HCT116 (cell line): ENCODE measurements at regions not wholly inside any gene's neighbourhood (a gene's known extent, or its start where the extent isn't known, plus 50 kb on each side); places are given as distances from the start of the nearest gene placed in this dataset.

ENCODE experiments used
- ATAC-seq: fragments of 200-7000 bp; cut with Tn5 transposase; 2 replicates; pipeline ENCODE4 v1.9.1; 2020; ENCODE audit warnings: mild to moderate bottlenecking, moderate library complexity
- BruUV-seq: library from RNA; stranded (reverse); fragments of 400-500 nt; replicated peaks from 2 replicates; lab custom pipeline; 2021; lab: Mats Ljungman, UMichigan
- CTCF ChIA-PET: fragments of 300-600 bp; sonication (Branson Sonifier 250); formaldehyde crosslinking; loops from one replicate; lab custom pipeline; 2021; ENCODE audit warnings: antibody characterized with exemption; lab: Charles Lee
- POLR2A ChIA-PET: fragments of 300-600, 350-600 bp; sonication (Branson Sonifier 250); formaldehyde crosslinking; loops from one replicate; lab custom pipeline; 2021; ENCODE audit warnings: antibody characterized with exemption; lab: Charles Lee
- RAD21 ChIA-PET, 2 experiments: fragments of 300-600 bp; sonication (Branson Sonifier 250); formaldehyde crosslinking; loops; one replicate each; lab custom pipeline; 2023; ENCODE audit warnings: low total read pairs in 2 of 2; ENCODE audit not compliant: uncharacterized antibody in 2 of 2, unreplicated experiment in 2 of 2, low non-redundant PET in 1 of 2; lab: Charles Lee
- DNase-seq: peaks from one replicate; pipeline ENCODE4 v3.0.0-alpha.2; 2010; ENCODE audit warnings: low read depth, low spot score
- H2AFZ ChIP-seq: fragments of 200-600 bp; shearing (Covaris generic), sonication (generic); 2 replicates; pipeline ENCODE4 v1.6.1; 2017; ENCODE audit warnings: low read depth, mixed run types, mixed read lengths, antibody characterized with exemption, low read length; ENCODE audit not compliant: poor library complexity, severe bottlenecking
- H3K27ac ChIP-seq: 2 replicates; pipeline ENCODE4 v1.5.1; 2012; ENCODE audit warnings: low read depth, low read length
- H3K27me3 ChIP-seq: fragments of 200-600 bp; sonication (generic); 2 replicates; pipeline ENCODE4 v1.6.1; 2016; ENCODE audit warnings: mixed run types, low read length, mixed read lengths; ENCODE audit not compliant: insufficient read depth
- H3K36me3 ChIP-seq, 2 experiments: fragments of 200-500 bp in 1 of 2; fragments of 200-600 bp in 1 of 2; sonication (Bioruptor generic) in 1 of 2; sonication (generic) in 1 of 2; 2 replicates each; pipeline versions ENCODE4 v1.5.1 to v1.6.1; 2014 to 2016; ENCODE audit warnings: low read length in 2 of 2, inconsistent platforms in 1 of 2, mixed read lengths in 1 of 2, mixed run types in 1 of 2; ENCODE audit not compliant: insufficient read depth in 2 of 2, control insufficient read depth in 1 of 2
- H3K4me1 ChIP-seq, 2 experiments: fragments of 200-600 bp in 1 of 2; sonication (generic) in 1 of 2; 2 replicates each; pipeline versions ENCODE4 v1.5.1 to v1.6.1; 2012 to 2017; ENCODE audit warnings: low read length in 2 of 2, inconsistent platforms in 1 of 2, mild to moderate bottlenecking in 1 of 2, mixed read lengths in 1 of 2, mixed run types in 1 of 2, moderate library complexity in 1 of 2; ENCODE audit not compliant: insufficient read depth in 2 of 2, control insufficient read depth in 1 of 2
- H3K4me2 ChIP-seq: fragments of 200-600 bp; sonication (generic); 2 replicates; pipeline ENCODE4 v1.6.1; 2017; ENCODE audit warnings: mixed run types, low read length, mixed read lengths
- H3K4me3 ChIP-seq, 2 experiments: fragments of 200-600 bp in 1 of 2; sonication (generic) in 1 of 2; replicated peaks in 1 of 2; 2 replicates each; pipeline ENCODE4 v1.5.1; 2011 to 2016; ENCODE audit warnings: low read length in 2 of 2, control low read depth in 1 of 2, low read depth in 1 of 2, mild to moderate bottlenecking in 1 of 2, mixed read lengths in 1 of 2, mixed run types in 1 of 2
- H3K79me2 ChIP-seq: fragments of 200-600 bp; sonication (generic); 2 replicates; pipeline ENCODE4 v1.6.1; 2017; ENCODE audit warnings: mild to moderate bottlenecking, mixed run types, low read length, moderate library complexity, mixed read lengths; ENCODE audit not compliant: insufficient read depth
- H3K9ac ChIP-seq: fragments of 200-600 bp; sonication (generic); 2 replicates; pipeline ENCODE4 v1.6.1; 2016; ENCODE audit warnings: low read length, mixed read lengths
- H3K9me2 ChIP-seq: fragments of 200-600 bp; sonication (generic), shearing (Covaris generic); 2 replicates; pipeline ENCODE4 v1.6.1; 2017; ENCODE audit warnings: mixed run types, mild to moderate bottlenecking, moderate library complexity; ENCODE audit not compliant: insufficient read depth
- H3K9me3 ChIP-seq, 2 experiments: fragments of 200-500 bp in 1 of 2; fragments of 200-600 bp in 1 of 2; sonication (Bioruptor generic) in 1 of 2; sonication (generic) in 1 of 2; 2 replicates each; pipeline ENCODE4 v1.6.1; 2014 to 2017; ENCODE audit warnings: low read length in 2 of 2, mixed read lengths in 2 of 2, inconsistent platforms in 1 of 2, low read depth in 1 of 2, mild to moderate bottlenecking in 1 of 2, mixed run types in 1 of 2, moderate library complexity in 1 of 2; ENCODE audit not compliant: control insufficient read depth in 1 of 2, insufficient read depth in 1 of 2
- H4K20me1 ChIP-seq: fragments of 200-600 bp; sonication (generic), shearing (Covaris generic); 2 replicates; pipeline ENCODE4 v1.6.1; 2017; ENCODE audit warnings: mixed run types, mild to moderate bottlenecking, moderate library complexity; ENCODE audit not compliant: insufficient read depth
- EGR1 ChIP-seq: IDR thresholded peaks from 2 replicates; pipeline ENCODE4 v1.6.1; 2012; ENCODE audit warnings: low read depth
- EZH2phosphoT487 ChIP-seq: fragments of 200-600 bp; IDR thresholded peaks from 2 replicates; pipeline ENCODE4 v1.6.1; 2018; ENCODE audit warnings: antibody characterized with exemption, borderline replicate concordance
- FOSL1 ChIP-seq: IDR thresholded peaks from 2 replicates; pipeline ENCODE4 v1.6.1; 2012; ENCODE audit warnings: low read depth
- JUND ChIP-seq: IDR thresholded peaks from 2 replicates; pipeline ENCODE4 v1.6.1; 2012
- POLR2A ChIP-seq: IDR thresholded peaks from 2 replicates; pipeline ENCODE4 v1.7.0; 2011; ENCODE audit warnings: borderline replicate concordance; ENCODE audit not compliant: insufficient read depth, insufficient read length; ENCODE audit errors: extremely low read depth
- POLR2AphosphoS5 ChIP-seq: IDR thresholded peaks from 2 replicates; pipeline ENCODE4 v1.6.1; 2011; ENCODE audit warnings: mild to moderate bottlenecking, low read depth, low read length, moderate library complexity
- SIN3A ChIP-seq: IDR thresholded peaks from 2 replicates; pipeline ENCODE4 v1.6.1; 2012; ENCODE audit warnings: low read depth
- SRF ChIP-seq: IDR thresholded peaks from 2 replicates; pipeline ENCODE4 v1.6.1; 2012; ENCODE audit warnings: low read depth
- ZFX ChIP-seq: fragments of 450-650 bp; IDR thresholded peaks from 2 replicates; pipeline ENCODE4 v1.6.1; 2017
- intact Hi-C: fragments of 100-400 bp; cut with micrococcal nuclease; formaldehyde crosslinking; loops from 2 replicates; pipeline ENCODE4 v1.10.0; 2022
- TF ChIP-seq, protein P1 (sequence below): IDR thresholded peaks from 2 replicates; pipeline ENCODE4 v1.6.1; 2011; ENCODE audit warnings: mild to moderate bottlenecking, low read length, moderate library complexity; ENCODE audit not compliant: insufficient replicate concordance; ENCODE audit errors: extremely low read depth
- TF ChIP-seq, protein P2 (sequence below): IDR thresholded peaks from 2 replicates; pipeline ENCODE4 v1.6.1; 2012
- TF ChIP-seq, protein P3 (sequence below), 3 experiments: fragments of 200-600 bp in 1 of 3; sonication (generic) in 1 of 3; IDR thresholded peaks in 2 of 3; conservative IDR thresholded peaks in 1 of 3; 2 replicates each; pipeline ENCODE4 v1.5.1; 2012 to 2017; ENCODE audit warnings: low read depth in 2 of 3, low read length in 2 of 3, antibody characterized with exemption in 1 of 3, borderline replicate concordance in 1 of 3, control low read depth in 1 of 3, mild to moderate bottlenecking in 1 of 3, mixed read lengths in 1 of 3, mixed run types in 1 of 3, moderate library complexity in 1 of 3; ENCODE audit not compliant: insufficient read depth in 1 of 3

- Histone ChIP-seq H3K4me1 (no peaks in the 10 kb centered on the region), H3K27me3 (no peaks in the 10 kb centered on the region), H4K20me1 (no peaks in the 10 kb centered on the region), H3K36me3 (no peaks in the 10 kb centered on the region), H3K4me3 (no peak overlapping the region), H3K79me2 (no peaks in the 10 kb centered on the region), H3K27ac (no peak overlapping the region), H3K9ac (no peak overlapping the region), H3K9me3 (no peaks in the 10 kb centered on the region), H3K4me2 (no peak overlapping the region), H2AFZ (no peak overlapping the region), H3K9me2 (no peaks in the 10 kb centered on the region)
- ATAC-seq (no peak), DNase-seq (no peak)
- intact Hi-C loops: no loop called here
- RAD21 ChIA-PET: no interaction called here
- no TSS peak for BruUV-seq
- POLR2A ChIA-PET: no interaction called here
- TF ChIP-seq, protein P1, sequence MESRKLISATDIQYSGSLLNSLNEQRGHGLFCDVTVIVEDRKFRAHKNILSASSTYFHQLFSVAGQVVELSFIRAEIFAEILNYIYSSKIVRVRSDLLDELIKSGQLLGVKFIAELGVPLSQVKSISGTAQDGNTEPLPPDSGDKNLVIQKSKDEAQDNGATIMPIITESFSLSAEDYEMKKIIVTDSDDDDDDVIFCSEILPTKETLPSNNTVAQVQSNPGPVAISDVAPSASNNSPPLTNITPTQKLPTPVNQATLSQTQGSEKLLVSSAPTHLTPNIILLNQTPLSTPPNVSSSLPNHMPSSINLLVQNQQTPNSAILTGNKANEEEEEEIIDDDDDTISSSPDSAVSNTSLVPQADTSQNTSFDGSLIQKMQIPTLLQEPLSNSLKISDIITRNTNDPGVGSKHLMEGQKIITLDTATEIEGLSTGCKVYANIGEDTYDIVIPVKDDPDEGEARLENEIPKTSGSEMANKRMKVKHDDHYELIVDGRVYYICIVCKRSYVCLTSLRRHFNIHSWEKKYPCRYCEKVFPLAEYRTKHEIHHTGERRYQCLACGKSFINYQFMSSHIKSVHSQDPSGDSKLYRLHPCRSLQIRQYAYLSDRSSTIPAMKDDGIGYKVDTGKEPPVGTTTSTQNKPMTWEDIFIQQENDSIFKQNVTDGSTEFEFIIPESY: no peak
- CTCF ChIA-PET: no interaction called here
Observed at GRCh38 chr14:97213720-97214119, 416.5 kb downstream of the VRK1 start.

GRCh38 chr14:97215263-97215969 is 418.2 kb downstream of the VRK1 start:
- CTCF ChIA-PET: no interaction called here
- Histone ChIP-seq H2AFZ (no peak overlapping the region), H3K79me2 (no peaks in the 10 kb centered on the region), H3K36me3 (no peaks in the 10 kb centered on the region), H3K9me3 (no peaks in the 10 kb centered on the region), H3K4me2 (no peak overlapping the region), H3K9ac (no peak overlapping the region), H4K20me1 (no peaks in the 10 kb centered on the region), H3K4me1 (no peaks in the 10 kb centered on the region)
- no peak for DNase-seq
- TF ChIP-seq ZFX: no peak
- TF ChIP-seq SIN3A: no peak
- TF ChIP-seq FOSL1: no peak
- TF ChIP-seq JUND: no peak
- TF ChIP-seq EGR1: no peak
- TF ChIP-seq, protein P2, sequence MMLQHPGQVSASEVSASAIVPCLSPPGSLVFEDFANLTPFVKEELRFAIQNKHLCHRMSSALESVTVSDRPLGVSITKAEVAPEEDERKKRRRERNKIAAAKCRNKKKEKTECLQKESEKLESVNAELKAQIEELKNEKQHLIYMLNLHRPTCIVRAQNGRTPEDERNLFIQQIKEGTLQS: no peak
- TF ChIP-seq EZH2phosphoT487: no peak
- TF ChIP-seq SRF: no peak
- no peak for TF ChIP-seq POLR2AphosphoS5
- TF ChIP-seq POLR2A: no peak
- TF ChIP-seq, protein P3, sequence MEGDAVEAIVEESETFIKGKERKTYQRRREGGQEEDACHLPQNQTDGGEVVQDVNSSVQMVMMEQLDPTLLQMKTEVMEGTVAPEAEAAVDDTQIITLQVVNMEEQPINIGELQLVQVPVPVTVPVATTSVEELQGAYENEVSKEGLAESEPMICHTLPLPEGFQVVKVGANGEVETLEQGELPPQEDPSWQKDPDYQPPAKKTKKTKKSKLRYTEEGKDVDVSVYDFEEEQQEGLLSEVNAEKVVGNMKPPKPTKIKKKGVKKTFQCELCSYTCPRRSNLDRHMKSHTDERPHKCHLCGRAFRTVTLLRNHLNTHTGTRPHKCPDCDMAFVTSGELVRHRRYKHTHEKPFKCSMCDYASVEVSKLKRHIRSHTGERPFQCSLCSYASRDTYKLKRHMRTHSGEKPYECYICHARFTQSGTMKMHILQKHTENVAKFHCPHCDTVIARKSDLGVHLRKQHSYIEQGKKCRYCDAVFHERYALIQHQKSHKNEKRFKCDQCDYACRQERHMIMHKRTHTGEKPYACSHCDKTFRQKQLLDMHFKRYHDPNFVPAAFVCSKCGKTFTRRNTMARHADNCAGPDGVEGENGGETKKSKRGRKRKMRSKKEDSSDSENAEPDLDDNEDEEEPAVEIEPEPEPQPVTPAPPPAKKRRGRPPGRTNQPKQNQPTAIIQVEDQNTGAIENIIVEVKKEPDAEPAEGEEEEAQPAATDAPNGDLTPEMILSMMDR (IDR thresholded peaks at IDR 0.05 in 2 of 3, conservative IDR thresholded peaks at IDR 0.05 in 1 of 3; ENCODE audit: borderline replicate concordance in 1 of 3, insufficient read depth in 1 of 3, low read depth in 2 of 3, low read length in 2 of 3): no peak
- TF ChIP-seq, all 23 proteins: peak for 0
- no peak overlapping the region for H3K4me3 ChIP-seq
- no peaks in the 10 kb centered on the region for H3K27me3 ChIP-seq
- intact Hi-C loops: no loop called here
- no TSS peak for BruUV-seq
- ChIA-PET RAD21 (no interaction called here), POLR2A (no interaction called here)
- H3K9me2 ChIP-seq: no peaks in the 10 kb centered on the region
- no peak overlapping the region for H3K27ac ChIP-seq
- ATAC-seq: no peak
